Prostate gland (tissue), 2 donors: ENCODE measurements at regions not wholly inside any gene's neighbourhood (a gene's known extent, or its start where the extent isn't known, plus 50 kb on each side); places are given as distances from the start of the nearest gene placed in this dataset.

ENCODE experiments used
- DNase-seq: peaks from one replicate; pipeline ENCODE4 v3.0.0-alpha.2; 2019; ENCODE audit warnings: low spot score
- H3K27ac ChIP-seq, 2 donors: fragments of 200-600 bp; sonication (generic); 2 replicates each; pipeline ENCODE4 v1.5.1; 2017 to 2019
- H3K27me3 ChIP-seq: fragments of 200-600 bp; sonication (generic); replicated peaks from 2 replicates; pipeline ENCODE4 v1.5.1; 2019; ENCODE audit not compliant: insufficient read depth
- H3K36me3 ChIP-seq, 2 donors: fragments of 200-600 bp; sonication (generic); 1 replicate in 1 of 2; 2 replicates in 1 of 2; pipeline versions ENCODE4 v1.5.1 to v1.8.1; 2017 to 2019
- H3K4me1 ChIP-seq: fragments of 200-600 bp; sonication (generic); replicated peaks from 2 replicates; pipeline ENCODE4 v1.5.1; 2019
- H3K4me3 ChIP-seq, 2 donors: fragments of 200-600 bp; sonication (generic); 2 replicates each; pipeline ENCODE4 v1.5.1; 2017 to 2019
- H3K9me3 ChIP-seq: fragments of 200-600 bp; sonication (generic); 2 replicates; pipeline ENCODE4 v1.5.1; 2017
- CTCF ChIP-seq, 4 experiments: fragments of 200-600 bp in 2 of 4; fragments of 450-650 bp in 2 of 4; sonication (generic) in 2 of 4; IDR thresholded peaks; 1 replicate in 3 of 4; 2 replicates in 1 of 4; pipeline ENCODE4 v1.5.1; 2016 to 2019; ENCODE audit warnings: antibody characterized with exemption in 4 of 4, mild to moderate bottlenecking in 2 of 4, moderate library complexity in 2 of 4
- POLR2A ChIP-seq: fragments of 450-650 bp; IDR thresholded peaks from one replicate; pipeline ENCODE4 v1.6.1; 2016; ENCODE audit warnings: antibody characterized with exemption, mild to moderate bottlenecking
- POLR2AphosphoS5 ChIP-seq: sonication (generic); formaldehyde crosslinking; IDR thresholded peaks from one replicate; pipeline ENCODE4 v1.6.1; 2017; ENCODE audit warnings: antibody characterized with exemption
- WGBS: methylation state at CpG from one replicate; pipeline ENCODE4 v1.1.5; 2018; 5-methylcytosine and 5-hydroxymethylcytosine counted together
- intact Hi-C: fragments of 100-400 bp; cut with DNase I; formaldehyde crosslinking; loops from one replicate; pipeline ENCODE4 v1.14.2; 2022

DNA sequence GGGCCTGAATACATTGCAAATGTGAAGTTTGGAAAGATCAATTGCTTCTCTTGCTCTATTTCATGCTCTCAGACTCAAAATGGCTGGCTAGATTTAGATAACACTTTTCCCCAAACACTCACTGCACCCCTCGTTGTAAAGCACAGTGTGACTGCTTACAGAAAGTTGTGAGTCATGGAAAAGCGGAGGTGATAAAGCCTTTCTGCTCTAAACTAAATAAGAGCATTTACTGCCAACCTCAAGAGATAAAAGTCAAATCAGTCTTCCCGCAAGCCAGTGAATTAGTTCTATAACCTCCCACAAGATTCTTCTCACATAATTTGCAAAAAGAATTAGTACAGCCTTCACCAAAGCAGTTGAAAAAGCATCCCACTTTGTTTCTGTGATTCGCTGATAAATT is 168.7 kb downstream of the WT1 start:
- DNase-seq = no peak
- no peak overlapping the region for H3K27ac ChIP-seq
- no peaks in the 10 kb centered on the region for H3K27me3 ChIP-seq
- no peaks in the 10 kb centered on the region for H3K4me1 ChIP-seq
- H3K36me3 ChIP-seq = no peaks in the 10 kb centered on the region
- WGBS = 60% methylated on average over 4 of the region's 4 CpGs
- H3K4me3 ChIP-seq = no peak overlapping the region
- intact Hi-C loops = no loop called here
- no peak for TF ChIP-seq CTCF (IDR thresholded peaks at IDR 0.05)
- TF ChIP-seq POLR2AphosphoS5 = no peak
- TF ChIP-seq POLR2A = no peak
- H3K9me3 ChIP-seq = no peaks in the 10 kb centered on the region

- intact Hi-C loops = no loop called here
- H3K4me1 ChIP-seq = no peaks in the 10 kb centered on the region
- no peaks in the 10 kb centered on the region for H3K36me3 ChIP-seq
- 77% methylated on average over 7 of the region's 7 CpGs for WGBS
- no peak overlapping the region for H3K27ac ChIP-seq
- H3K27me3 ChIP-seq = no peaks in the 10 kb centered on the region
- DNase-seq = no peak
- H3K9me3 ChIP-seq = no peaks in the 10 kb centered on the region
- H3K4me3 ChIP-seq = no peak overlapping the region
- TF ChIP-seq POLR2AphosphoS5 = no peak
- TF ChIP-seq POLR2A = no peak
- TF ChIP-seq CTCF (IDR thresholded peaks at IDR 0.05) = no peak
Measured at GRCh38 chr11:32267679-32268187, 167.6 kb downstream of the WT1 start.

DNA sequence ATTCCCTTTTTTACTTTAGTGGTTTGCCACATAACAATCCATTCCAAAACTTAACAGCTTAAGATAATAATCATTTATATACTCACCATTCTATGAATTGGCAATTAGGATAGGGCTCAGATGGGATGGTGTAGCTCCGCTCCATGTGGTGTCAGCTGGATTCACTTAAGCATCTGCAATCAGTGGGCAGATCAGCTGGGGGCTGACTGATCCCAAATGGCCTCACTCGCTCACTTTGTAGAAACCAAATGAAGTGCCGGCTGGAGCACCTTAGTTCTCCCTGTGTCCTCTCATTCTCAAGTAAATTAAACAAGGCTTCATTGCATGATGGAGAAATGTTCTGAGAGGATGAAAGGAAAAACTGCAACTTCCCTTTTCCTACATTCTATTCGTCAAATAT is 161.4 kb downstream of the WT1 start:
- no peaks in the 10 kb centered on the region for H3K27me3 ChIP-seq
- H3K36me3 ChIP-seq = no peaks in the 10 kb centered on the region
- H3K27ac ChIP-seq = no peak overlapping the region
- no peak overlapping the region for H3K4me3 ChIP-seq
- H3K4me1 ChIP-seq = no peaks in the 10 kb centered on the region
- TF ChIP-seq POLR2A (no peak), CTCF (IDR thresholded peaks at IDR 0.05) (no peak), POLR2AphosphoS5 (no peak)
- intact Hi-C loops = no loop called here
- no peak for DNase-seq
- 65% methylated on average over 4 of the region's 4 CpGs for WGBS
- H3K9me3 ChIP-seq = no peaks in the 10 kb centered on the region

DNA sequence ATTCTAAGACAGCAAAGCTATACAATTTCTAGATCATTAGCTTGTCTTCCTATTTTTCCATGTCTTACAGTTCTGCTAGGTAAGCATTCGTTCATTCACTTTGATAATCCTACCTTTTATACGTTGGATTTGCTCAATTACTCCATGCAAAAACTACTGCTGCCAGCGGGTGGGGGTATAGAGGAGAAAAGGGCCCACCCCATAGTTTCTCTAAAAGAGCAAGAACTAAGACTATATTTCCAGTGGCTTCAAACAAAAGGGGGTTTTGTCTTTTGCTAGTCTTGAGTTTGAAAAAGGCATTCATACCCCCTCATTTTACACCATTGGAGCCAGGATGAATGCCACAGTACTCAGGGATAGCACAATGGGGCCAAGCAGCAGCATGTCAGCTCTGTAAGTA is 155.7 kb downstream of the WT1 start:
- 62% methylated on average over 3 of the region's 3 CpGs for WGBS
- H3K4me1 ChIP-seq = no peaks in the 10 kb centered on the region
- no peak for DNase-seq
- TF ChIP-seq POLR2AphosphoS5 (no peak), POLR2A (no peak), CTCF (IDR thresholded peaks at IDR 0.05) (no peak)
- no peak overlapping the region for H3K27ac ChIP-seq
- no peak overlapping the region for H3K4me3 ChIP-seq
- H3K27me3 ChIP-seq = no peaks in the 10 kb centered on the region
- no peaks in the 10 kb centered on the region for H3K36me3 ChIP-seq
- intact Hi-C loops = no loop called here
- H3K9me3 ChIP-seq = no peaks in the 10 kb centered on the region

DNA sequence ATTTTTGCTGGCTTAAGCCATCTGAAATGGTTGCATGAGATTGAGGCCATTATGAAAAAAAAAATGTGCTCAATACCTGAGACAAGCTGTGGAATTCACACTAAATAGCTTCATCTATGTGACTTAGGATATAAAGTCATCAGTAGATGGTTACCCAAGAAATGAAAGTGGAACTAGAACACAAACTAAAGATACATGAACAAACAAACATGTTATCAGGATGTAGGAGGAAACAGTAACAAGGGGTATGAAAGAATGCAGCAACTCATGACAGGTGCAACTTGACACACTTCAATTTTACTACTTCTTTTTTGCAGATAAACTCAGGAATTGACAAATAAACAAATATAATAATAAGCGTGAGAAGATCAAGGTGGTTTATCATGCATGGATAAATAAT is 155.0 kb downstream of the WT1 start:
- TF ChIP-seq POLR2AphosphoS5 = no peak
- no peak for TF ChIP-seq CTCF (IDR thresholded peaks at IDR 0.05)
- TF ChIP-seq POLR2A = no peak
- DNase-seq = no peak
- Histone ChIP-seq H3K27ac (no peak overlapping the region), H3K9me3 (no peaks in the 10 kb centered on the region), H3K36me3 (no peaks in the 10 kb centered on the region), H3K4me3 (no peak overlapping the region), H3K4me1 (no peaks in the 10 kb centered on the region), H3K27me3 (no peaks in the 10 kb centered on the region)
- intact Hi-C loops = no loop called here
- WGBS = 76% methylated on average over 1 of the region's 1 CpG
